Endometrium (tissue), 2 donors: ENCODE measurements at regions not wholly inside any gene's neighbourhood (a gene's known extent, or its start where the extent isn't known, plus 50 kb on each side); places are given as distances from the start of the nearest gene placed in this dataset.

Experiments used
- FAIRE-seq: peaks from 2 replicates; lab custom pipeline; 2012; peaks lifted over from hg19 to GRCh38; lab: Jason Lieb, UNC
- donor health status: control.
- donor health status: control.

- no peak for FAIRE-seq
Observed at GRCh38 chr4:45638641-45639040, 485.2 kb downstream of the GABRG1 start.

- no peak for FAIRE-seq
Observed at GRCh38 chr4:45636175-45636574, 487.7 kb downstream of the GABRG1 start.

GRCh38 chr4:45629717-45630116, 494.1 kb downstream of the GABRG1 start:
- no peak for FAIRE-seq

GRCh38 chr4:45621971-45622370, 501.9 kb downstream of the GABRG1 start:
- FAIRE-seq = no peak

GRCh38 chr4:45620808-45621207, 503.0 kb downstream of the GABRG1 start:
- FAIRE-seq = no peak

- no peak for FAIRE-seq
Observed at GRCh38 chr4:45596379-45597101, 527.3 kb downstream of the GABRG1 start.

- FAIRE-seq = no peak
Observed at GRCh38 chr4:45580334-45580733, 543.5 kb downstream of the GABRG1 start.

- FAIRE-seq = no peak
Observed at GRCh38 chr4:45578874-45579273, 545.0 kb downstream of the GABRG1 start.

- FAIRE-seq = no peak
Observed at GRCh38 chr4:45576275-45576674, 547.6 kb downstream of the GABRG1 start.

- FAIRE-seq = no peak
Observed at GRCh38 chr4:45569619-45570018, 554.2 kb downstream of the GABRG1 start.

- no peak for FAIRE-seq
Observed at GRCh38 chr4:45568694-45569093, 555.2 kb downstream of the GABRG1 start.

GRCh38 chr4:45566896-45567603, 556.8 kb downstream of the GABRG1 start:
- FAIRE-seq = no peak

- no peak for FAIRE-seq
Observed at GRCh38 chr4:45554423-45554822, 569.4 kb downstream of the GABRG1 start.

GRCh38 chr4:45550766-45551366, 573.0 kb downstream of the GABRG1 start:
- no peak for FAIRE-seq

GRCh38 chr4:45539142-45539814, 584.6 kb downstream of the GABRG1 start:
- no peak for FAIRE-seq

- no peak for FAIRE-seq
Observed at GRCh38 chr4:45530498-45530897, 593.4 kb downstream of the GABRG1 start.

- FAIRE-seq = no peak
Observed at GRCh38 chr4:45527160-45527559, 596.7 kb downstream of the GABRG1 start.

- FAIRE-seq = no peak
Observed at GRCh38 chr4:45518832-45519231, 605.0 kb downstream of the GABRG1 start.

- FAIRE-seq = no peak
Observed at GRCh38 chr4:45502471-45502870, 621.4 kb downstream of the GABRG1 start.

GRCh38 chr4:45484740-45485139, 639.1 kb downstream of the GABRG1 start:
- no peak for FAIRE-seq

GRCh38 chr4:45482346-45482745, 641.5 kb downstream of the GABRG1 start:
- FAIRE-seq = no peak

GRCh38 chr4:45477311-45477733, 646.5 kb downstream of the GABRG1 start:
- no peak for FAIRE-seq

- no peak for FAIRE-seq
Observed at GRCh38 chr4:45475548-45475947, 648.3 kb downstream of the GABRG1 start.
